Heart left ventricle (tissue), 13 donors: ENCODE measurements at regions not wholly inside any gene's neighbourhood (a gene's known extent, or its start where the extent isn't known, plus 50 kb on each side); places are given as distances from the start of the nearest gene placed in this dataset.

Source experiments
- CTCF ChIP-seq, 12 donors: fragments of 200-600 bp; sonication (generic) in 4 of 12; IDR thresholded peaks; one replicate each; pipeline versions ENCODE4 v1.5.0 to v1.8.0; 2018 to 2022; ENCODE audit warnings: antibody characterized with exemption in 12 of 12, mild to moderate bottlenecking in 5 of 12
- POLR2A ChIP-seq, 2 donors: fragments of 450-650 bp; IDR thresholded peaks; one replicate each; pipeline ENCODE4 v1.6.1; 2017; ENCODE audit warnings: antibody characterized with exemption in 2 of 2, mild to moderate bottlenecking in 2 of 2, moderate library complexity in 2 of 2
- donor health status: ischemic (EF 13 %, LVEDD 7.1; RV severe dilation, severe dysfunction).
- donor health status: DM: no; HTN: yes; CAD: no.
- donor health status: DM: no; HTN: no; CAD: no.
- donor health status: ischemic (EF 25% LVEDD 6.9; RV normal size, moderate dysfunction).
- donor health status: ischemic (EF 25% LVEDD 5.7; RV mildly dilated, moderate dysfunction).
- donor health status: ischemic (EF 35%, LVEDD 5.7; RV mildly dilated, moderate dysfunction).
- donor health status: nonischemic (EF 11% LVEDD 7.7; RV severe dilation, severe dysfunction).
- donor health status: DM: yes; HTN: yes; CAD: no.
- donor health status: PGD.
- donor health status: ischemic (EF 29% LVEDD 5.4; RV normal size, mild dysfunction).
- donor health status: nonischemic (EF 23%, LVEDD 6.1; RV moderate dilation, normal function).

GRCh38 chr12:13411287-13411686 is 214.8 kb downstream of the EMP1 start:
- TF ChIP-seq CTCF (IDR thresholded peaks at IDR 0.05) (no peak), POLR2A (IDR thresholded peaks at IDR 0.05) (no peak)
